ENCODE measurements at regions not wholly inside any gene's neighbourhood (a gene's known extent, or its start where the extent isn't known, plus 50 kb on each side); places are given as distances from the start of the nearest gene placed in this dataset.

- no peak for DNase-seq (ENCODE audit: low spot score)
Measured at GRCh38 chr3:167958141-167958540, 137.6 kb downstream of the GOLIM4 start.

GRCh38 chr3:167952969-167953368, 142.8 kb downstream of the GOLIM4 start:
- DNase-seq (ENCODE audit: low spot score), result no peak

GRCh38 chr3:167950212-167950611, 145.5 kb downstream of the GOLIM4 start:
- no peak for DNase-seq (ENCODE audit: low spot score)

DNA sequence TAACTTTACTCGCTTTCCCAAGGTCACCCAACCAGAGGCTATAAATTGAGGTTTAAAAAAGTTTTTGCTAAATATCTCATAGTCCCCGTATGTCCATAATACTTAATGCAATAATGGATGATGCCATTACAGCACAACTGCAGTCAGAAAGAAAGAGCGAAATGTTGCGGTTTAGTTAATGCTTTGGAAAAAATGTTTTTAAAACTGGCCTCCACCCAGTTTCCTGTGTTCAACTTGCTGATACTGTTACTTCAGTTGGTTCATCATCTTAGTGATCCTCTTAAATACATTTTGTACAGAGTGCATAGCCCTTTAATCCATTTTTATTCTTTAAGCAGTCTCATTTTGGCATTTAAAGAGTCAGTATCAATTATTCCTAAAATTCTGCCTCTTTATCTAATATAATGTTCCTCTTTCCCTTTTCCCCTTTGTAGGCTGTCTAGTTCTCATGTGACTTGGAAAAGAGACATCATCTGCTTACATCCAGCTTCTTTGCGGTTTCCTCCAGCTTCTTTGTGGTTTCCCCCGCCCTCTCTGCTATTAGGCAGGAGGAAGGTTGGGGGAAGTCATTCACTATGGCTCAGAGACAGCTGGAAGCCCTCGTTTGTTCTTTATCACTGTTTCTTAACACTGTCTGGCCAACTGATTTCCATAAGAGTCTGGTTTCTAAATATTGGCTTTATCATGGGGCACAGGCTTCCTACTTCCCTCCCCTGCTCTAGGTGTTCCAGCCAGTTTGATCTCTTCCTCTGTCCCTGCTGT, 154.3 kb downstream of the GOLIM4 start:
- no peak for DNase-seq (ENCODE audit: low spot score)

- no peak for DNase-seq (ENCODE audit: low spot score)
Measured at GRCh38 chr3:167940241-167940640, 155.5 kb downstream of the GOLIM4 start.

DNA sequence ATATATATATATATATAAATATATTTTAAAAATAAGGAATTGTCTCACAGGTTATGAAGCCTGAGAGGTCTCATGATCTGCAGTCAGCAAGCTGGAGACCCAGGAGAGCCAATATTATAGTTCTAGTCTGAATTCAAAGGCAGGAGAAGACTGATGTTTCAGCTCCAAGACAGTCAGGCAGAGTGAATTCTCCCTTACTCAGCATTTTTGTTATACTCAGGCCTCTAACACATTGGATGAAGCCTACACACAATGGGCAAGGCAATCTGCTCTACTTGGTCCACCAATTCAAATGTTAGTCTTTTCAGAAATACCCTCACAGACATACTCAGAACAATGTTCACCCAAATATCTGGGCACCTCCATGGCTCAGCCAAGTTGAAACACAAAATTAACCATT, 157.2 kb downstream of the GOLIM4 start:
- DNase-seq (ENCODE audit: low spot score), result no peak

GRCh38 chr3:167936019-167936418, 159.7 kb downstream of the GOLIM4 start:
- no peak for DNase-seq (ENCODE audit: low spot score)

DNA sequence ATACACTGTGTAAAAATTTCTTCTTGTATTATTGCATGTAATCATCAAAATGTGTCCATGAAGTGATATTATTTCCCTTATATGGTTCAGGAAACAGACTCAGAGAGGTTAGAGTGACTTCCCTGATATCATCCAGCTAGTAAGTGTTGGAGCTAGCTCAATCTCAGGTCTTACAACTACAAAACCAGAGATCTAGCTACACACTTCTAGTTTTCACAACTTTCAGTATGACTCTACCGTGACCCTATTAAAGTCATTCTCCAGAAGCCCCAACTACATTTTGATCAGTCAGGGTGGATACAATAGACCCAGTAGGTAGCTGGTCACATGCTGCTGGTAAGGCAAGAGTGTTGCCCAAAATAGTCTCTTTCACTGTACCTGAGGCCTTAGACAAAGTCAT, 165.3 kb downstream of the GOLIM4 start:
- no peak for DNase-seq (ENCODE audit: low spot score)

DNA sequence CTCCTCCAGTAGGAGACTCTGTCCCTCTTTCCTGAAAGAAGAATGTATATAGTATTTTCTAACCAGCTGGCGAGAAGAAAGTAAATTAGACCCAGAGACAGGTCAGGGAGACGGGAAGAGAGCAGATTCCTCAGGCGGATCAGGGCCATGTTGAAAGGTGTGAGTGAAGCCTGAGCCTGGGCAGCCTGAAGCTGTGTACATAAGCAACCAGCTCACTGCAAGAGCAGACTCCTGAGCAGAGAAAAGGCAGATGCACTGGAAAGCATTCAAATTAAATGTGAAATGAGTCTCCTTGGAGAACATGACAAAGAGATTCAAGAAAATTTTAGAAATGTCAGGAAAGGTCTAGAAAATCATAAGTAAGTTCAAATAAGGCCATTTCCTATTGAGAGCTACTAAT, 165.8 kb downstream of the GOLIM4 start:
- no peak for DNase-seq (ENCODE audit: low spot score)

GRCh38 chr3:167928381-167928780, 167.3 kb downstream of the GOLIM4 start:
- DNase-seq (ENCODE audit: low spot score), result no peak

DNA sequence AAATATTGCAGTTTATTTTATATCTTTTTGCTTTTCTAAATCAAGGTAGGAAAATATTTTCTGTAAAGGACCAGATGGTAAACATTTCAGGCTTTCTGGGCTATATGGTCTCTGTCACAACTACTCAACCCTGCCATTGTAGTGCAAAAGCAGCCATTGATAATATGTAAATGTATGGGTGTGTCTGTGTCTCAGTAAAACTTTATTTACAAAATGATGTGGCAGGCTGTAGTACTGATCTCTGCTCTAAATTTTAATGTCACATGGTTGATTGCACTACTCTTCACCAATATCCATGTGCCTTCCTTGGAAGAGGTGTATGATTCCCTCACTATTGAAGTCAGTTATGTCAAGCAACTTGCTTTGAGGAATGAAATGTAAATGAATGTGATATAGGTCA, 175.0 kb downstream of the GOLIM4 start:
- no peak for DNase-seq (ENCODE audit: low spot score)

GRCh38 chr3:167919590-167919989, 176.1 kb downstream of the GOLIM4 start:
- no peak for DNase-seq (ENCODE audit: low spot score)

DNA sequence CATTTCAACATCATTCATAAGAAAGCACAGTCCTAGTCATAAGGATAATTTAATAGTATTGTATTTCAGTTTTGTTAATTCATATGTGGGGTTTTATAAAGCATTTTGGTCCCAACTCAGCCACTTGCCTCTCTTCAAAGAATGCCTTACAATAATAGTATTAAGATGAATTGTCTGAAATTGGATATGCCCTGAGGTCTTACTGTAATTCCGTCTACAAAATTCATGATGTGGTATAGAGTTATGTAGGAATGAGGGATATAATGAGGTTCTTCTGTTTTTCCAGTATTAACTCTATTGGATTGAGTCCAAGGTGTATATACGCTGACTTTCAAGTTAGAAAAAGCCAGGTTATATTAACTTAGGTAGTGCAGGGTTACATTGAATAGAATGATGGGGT, 177.0 kb downstream of the GOLIM4 start:
- DNase-seq (ENCODE audit: low spot score), result no peak

DNA sequence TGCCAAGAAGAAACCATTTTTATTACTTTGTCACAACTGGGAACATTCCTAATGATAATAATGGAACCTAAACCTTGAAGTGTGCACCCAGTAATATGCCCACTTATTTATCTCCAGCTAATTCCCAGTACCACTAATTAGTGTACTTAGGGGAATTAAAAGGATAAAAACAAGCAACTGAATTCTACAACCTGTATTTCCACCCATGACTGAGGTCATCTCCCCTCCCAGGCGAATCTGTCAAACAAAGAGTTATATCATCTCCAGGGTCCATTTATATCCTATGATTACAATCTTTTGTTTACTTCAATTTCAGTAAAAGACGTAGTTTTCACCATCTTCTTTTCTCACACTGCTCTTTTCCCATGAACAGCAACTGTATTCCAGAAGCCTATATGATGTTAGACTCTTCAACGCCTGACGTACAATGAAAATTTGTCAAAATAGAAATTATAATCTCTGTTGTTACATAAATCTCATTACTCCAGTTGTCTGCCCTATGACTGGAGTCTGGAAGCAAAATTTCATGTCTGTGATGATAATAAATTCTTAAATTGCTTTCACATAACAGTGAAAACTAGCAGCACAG, 177.6 kb downstream of the GOLIM4 start:
- DNase-seq (ENCODE audit: low spot score), result no peak

- DNase-seq (ENCODE audit: low spot score), result peak; percentile 8
Measured at GRCh38 chr3:167913219-167913835, 177.8 kb downstream of the SERPINI1 start.

DNA sequence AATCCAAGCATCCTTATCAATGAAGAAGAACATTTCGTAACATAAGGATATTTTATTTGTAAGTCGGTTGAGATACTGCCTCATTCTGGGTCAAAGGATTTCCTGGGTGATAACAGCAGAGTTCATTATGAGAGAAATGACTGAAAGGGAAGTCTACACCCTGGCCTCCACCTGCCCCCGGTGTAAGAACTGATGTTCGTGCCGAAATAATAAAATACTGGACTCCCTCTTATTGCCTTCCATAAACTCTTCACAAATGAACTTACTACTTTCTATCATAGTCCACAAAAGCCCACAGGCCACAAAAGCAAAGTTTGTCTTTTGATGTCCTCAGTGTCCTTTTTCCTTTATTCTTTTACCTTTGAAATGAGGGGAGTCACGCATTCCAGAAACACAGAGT, 174.4 kb downstream of the SERPINI1 start:
- no peak for DNase-seq (ENCODE audit: low spot score)

GRCh38 chr3:167909504-167909896, 174.0 kb downstream of the SERPINI1 start:
- no peak for DNase-seq (ENCODE audit: low spot score)

DNA sequence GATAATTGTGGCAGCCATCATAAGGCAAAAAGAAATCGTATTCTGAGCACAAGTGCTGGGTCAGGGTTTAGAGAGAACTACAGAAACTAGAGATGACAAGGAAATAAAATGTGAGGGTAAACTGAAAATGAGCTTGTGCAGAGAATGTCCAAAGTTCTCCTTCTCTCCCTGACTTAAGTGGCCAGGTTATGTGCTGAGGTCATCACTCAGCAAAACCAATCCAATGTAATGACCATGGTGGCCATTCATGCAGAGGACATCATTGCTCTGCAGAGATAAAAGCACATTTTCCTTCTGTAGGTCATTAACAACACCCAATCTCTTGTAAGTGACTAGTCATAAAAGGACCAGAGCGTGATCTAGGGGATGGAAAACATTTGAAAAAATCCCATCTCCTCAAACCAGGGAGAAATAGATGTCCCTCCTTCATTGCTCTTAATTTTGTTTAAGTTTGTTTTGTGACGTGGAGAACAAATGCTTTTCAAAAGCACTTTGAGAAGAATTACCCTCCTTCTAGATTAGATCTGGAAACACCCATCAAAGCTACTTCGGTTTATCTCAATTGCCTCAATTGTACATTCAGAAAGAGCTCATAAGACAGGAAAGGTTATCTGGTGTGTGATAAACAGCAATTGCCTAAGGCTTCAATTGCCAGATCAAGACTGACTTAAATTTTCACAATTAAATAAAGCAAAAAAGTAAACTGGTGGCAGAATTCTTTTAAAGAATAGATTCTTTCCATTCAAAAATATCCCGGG, 173.4 kb downstream of the SERPINI1 start:
- DNase-seq (ENCODE audit: low spot score), result no peak

DNA sequence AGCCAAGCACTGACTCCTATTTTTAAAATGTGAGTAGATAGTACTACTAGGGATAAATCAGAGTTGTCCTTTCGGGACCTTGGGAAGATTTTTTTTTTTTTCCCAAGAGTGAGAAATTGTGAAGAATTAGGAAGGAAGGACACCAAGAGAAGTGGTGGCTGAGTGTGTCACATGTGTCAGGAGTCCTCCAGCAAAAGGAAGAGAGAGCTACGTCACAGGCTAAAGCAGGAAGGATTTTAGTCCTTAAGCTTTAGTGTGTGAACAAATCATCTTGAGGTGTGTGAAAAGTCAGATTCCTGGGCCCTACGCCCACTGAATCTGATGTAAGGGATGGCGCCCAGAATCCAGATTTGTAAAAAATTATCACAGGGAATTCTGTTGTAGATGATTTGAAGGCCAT, 172.7 kb downstream of the SERPINI1 start:
- no peak for DNase-seq (ENCODE audit: low spot score)

DNA sequence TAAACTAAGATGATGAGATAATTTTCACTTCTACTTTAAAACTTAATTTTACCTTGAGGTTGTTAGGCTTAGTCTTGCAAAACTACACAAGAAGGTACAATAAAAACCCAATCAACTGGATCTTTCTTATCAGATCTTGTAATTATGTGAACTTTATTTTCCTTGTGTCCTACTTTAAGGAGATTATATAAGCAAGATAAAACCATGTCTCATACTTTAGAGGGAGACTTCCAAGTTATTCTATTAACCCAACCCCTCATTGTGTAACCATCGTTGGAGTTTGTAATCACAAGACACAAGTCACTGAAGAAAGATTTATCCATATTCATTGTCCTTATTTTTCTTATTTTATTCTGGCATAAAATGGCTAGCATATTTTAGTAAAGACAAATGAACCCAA, 165.6 kb downstream of the SERPINI1 start:
- DNase-seq (ENCODE audit: low spot score), result no peak

GRCh38 chr3:167899093-167899492, 163.6 kb downstream of the SERPINI1 start:
- no peak for DNase-seq (ENCODE audit: low spot score)

DNA sequence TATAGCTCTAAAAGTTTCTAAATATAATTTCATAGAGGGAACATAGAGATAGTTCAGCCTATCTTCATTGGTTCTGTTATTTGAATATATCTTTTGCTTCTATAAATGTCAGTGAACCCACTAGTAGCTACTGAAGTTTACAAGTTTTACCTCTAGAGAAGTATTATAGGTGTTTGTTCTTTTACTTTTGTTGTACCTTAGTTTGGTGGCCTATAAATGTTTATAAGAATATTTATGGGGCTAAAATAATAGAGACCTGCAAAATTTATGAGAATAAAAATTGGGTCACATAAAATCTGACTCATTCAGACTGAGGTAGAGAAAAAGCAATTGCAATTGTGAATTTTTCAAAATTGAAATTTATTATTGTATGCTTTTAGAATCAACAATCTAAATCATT, 162.6 kb downstream of the SERPINI1 start:
- no peak for DNase-seq (ENCODE audit: low spot score)

DNA sequence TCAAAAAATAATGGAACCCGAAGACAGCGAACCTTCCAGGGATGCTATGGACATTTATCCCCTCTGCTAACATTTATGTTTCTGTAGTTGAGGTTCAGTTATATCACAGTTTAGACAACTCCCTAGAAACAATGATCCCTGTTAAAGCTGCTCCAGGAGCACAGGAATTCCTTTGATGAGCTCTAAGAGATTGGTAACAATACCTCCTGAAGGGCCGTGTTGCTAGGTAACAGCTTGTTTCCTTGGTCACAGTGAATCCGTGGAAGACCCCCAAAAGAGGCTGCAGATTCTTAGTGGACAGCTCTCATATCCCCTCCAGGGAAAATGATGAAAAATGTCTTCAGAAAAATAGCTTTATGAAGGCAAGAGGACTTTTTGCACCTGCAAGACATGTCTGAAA, 160.2 kb downstream of the SERPINI1 start:
- no peak for DNase-seq (ENCODE audit: low spot score)
